Inferior parietal cortex (tissue), 1 donor: ENCODE measurements at regions not wholly inside any gene's neighbourhood (a gene's known extent, or its start where the extent isn't known, plus 50 kb on each side); places are given as distances from the start of the nearest gene placed in this dataset.

Source experiments
- DNase-seq: peaks from one replicate; pipeline ENCODE4 v3.0.0-alpha.2; 2016; ENCODE audit errors: extremely low spot score

DNA sequence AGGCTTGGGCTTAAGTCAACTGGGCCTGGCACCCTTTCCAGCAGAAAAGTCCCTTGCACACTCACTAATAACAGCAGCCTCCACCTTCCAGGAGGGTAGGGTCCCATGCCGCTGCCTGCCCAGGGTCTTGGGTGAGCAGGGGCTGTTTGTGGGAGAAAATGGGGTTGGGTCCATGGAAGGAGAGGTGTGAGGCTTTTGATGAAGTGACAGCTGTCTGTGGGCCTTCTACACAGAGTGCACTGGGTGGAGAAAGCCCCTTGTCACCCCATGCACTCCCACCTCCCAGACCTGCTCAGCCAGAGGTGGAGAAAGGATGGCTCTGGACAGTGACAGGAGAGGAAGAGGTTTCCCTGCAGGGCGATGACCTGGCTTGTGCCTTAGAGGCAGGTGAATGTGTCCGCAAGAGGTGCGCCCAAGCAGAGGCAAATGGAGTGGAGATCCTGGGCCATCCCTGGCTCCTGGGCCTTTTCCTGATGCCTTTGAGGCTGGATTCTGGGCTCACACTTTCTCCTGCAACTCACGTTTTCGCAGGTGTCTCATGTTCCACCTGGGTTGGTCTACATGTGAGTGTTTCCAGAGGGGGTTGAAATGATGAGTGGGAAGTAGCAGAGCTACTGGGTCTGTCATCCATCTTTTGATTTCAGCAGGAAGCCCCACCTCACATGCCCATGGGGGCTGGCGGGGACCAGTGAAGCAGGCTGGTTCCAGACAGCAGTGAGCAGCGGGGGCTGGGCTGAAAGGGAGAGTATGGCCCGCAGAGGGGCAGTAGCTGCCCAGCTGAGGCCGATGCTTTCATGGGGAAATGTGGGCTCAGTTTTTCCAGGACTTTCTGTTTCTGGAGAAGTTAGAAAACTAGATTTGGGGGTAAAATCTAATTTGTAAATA, 85.2 kb upstream of the PRR23E start:
- DNase-seq = no peak

- DNase-seq = no peak
These were observed 84.1 kb upstream of the PRR23E start for GRCh38 chr3:127108796-127109195.

- DNase-seq = no peak
These were observed 81.8 kb upstream of the PRR23E start for GRCh38 chr3:127110982-127111693.

GRCh38 chr3:127112796-127113570, 79.9 kb upstream of the PRR23E start:
- no peak for DNase-seq

DNA sequence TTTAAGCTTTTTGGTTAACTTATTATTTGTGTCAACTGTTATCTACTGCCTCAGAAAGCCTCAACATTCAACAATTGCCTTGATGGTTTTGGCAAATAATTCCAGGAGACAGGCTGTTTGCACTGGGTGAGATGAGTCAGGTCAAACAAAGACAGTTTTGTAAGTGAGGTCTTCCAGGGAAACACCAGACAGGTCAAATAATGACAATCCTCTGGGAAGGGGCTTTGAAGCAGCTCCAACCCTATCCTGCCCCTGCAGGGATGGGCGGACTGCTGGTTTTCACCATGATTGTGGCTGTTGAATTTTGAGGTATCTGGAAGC, 79.4 kb upstream of the PRR23E start:
- no peak for DNase-seq

- no peak for DNase-seq
These were observed 78.4 kb upstream of the PRR23E start for GRCh38 chr3:127114337-127115070.

DNA sequence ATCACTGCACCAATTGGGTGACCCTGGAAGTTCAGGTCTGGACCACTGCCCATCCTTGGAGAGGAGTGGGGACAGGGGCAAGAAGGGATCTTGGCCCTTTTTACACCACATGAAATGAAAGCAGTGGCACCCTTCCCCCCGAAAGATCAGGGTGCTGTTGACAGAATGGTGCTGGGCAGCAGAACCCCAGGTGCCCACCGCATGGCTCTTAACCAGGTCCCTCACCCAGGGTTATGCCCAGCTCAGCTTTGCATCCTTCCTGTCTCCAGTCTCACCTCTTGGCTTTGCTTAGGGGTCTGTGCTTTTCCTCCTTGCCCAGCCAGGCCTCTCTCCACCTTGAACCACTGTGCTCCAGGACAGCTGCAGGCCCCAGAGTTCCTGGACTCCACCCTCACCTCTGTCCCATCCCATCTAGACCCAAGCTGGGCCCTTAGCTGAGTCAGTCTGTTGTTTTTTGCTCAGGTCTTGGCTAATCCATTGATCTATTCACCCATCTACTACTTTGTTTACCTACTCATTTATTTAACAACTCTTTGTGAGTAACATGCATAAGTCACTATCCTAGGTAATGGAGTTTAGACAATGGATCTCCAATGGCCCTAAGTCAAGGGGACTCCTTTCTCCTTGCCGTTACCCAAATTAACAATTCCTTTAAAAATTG, 77.1 kb upstream of the PRR23E start:
- DNase-seq = no peak

- DNase-seq = no peak
These were observed 74.6 kb upstream of the PRR23E start for GRCh38 chr3:127118366-127118765.

DNA sequence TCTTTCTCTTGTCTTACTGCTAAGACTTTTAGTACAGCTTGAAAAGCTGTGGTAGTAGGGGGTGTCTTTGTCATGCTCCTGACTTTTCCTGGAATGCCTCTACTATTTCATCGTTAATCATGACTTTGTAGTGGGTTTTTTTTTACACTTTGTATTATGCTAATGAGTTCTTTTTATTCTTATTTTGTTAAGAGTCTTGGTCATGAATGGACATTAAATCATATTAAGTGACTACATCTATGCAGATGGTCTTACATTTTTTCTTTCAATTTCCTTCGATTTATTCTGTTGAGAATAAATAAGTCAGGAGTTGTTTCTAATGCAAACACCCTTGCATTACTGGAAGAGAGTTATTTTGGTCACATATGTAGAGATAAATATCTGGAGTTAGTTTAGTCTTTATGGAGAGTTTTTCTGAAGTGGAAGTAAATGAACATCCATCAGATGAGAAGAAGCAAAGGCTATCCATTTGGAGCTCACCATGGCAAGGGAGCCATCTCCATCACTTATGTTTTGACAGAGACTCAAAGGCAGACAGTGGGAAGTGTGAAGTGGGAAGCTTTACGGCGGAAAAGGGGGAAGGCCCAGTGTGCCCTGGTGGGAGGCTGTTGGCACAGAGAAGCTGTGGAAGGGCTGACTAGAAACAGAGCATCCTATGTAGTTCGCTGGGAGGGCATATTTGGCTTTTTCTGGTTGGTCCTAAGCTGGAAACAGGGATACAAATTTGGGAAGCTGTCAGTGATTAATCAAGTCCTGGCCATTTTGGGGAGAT, 73.1 kb upstream of the PRR23E start:
- DNase-seq = no peak

DNA sequence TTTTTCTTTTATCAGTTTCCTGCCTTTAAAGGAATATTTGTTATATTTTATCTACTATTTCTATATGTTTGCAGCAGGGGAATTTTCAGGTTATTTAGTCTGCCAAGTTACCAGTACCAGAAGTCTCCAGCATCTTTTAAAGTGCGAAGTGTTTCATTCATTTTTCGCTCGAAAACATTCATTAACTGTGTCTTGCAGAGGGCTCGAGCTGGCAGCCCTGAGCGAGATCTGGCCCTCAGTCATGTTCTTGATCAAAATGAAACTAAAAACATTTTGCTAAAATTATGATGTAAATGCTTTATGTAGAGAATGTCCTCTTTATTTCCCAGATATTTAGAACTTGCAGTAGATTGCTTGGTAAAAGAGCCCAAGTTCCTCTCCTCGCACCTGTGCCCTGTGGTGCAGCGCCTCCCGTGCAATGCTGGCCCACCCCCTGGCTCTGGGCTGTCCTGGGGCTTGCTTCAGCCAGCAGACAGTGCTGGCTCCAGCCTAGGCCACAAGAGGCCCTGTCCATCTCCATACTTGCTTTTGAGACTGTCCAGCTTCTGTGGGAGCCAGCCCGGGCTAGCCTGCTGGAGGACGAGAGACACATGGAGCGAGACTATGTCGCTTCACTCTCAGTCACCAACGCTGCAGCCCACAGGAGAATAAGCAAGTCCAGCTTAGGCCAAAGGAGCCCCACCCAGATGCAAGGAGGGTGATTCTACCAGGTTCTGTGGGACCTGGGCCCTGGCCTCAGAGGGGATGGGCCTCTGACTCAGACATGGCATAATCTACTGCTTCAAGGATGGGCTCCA, 71.9 kb upstream of the PRR23E start:
- DNase-seq = no peak

GRCh38 chr3:127121885-127122284, 71.0 kb upstream of the PRR23E start:
- no peak for DNase-seq

- DNase-seq = no peak
These were observed 69.4 kb upstream of the PRR23E start for GRCh38 chr3:127123533-127123932.

DNA sequence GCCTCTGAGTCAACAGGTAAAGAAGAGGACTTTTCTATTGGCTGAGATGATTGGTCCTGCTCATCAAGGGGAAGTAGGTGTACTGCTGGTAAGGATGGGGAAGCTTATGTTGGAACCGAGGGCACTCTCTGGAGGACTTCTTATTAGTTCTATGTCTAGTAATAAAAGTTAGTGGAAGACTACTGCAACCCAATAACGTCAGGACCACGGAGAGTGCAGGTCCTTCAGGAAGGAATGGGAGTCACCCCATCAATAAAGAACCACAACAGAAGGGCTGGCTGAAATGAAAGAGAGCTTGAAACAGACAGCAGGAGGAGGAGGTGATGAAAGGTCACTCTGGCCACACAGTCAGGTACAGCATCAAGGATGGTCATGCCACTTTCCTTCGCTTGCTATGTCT, 68.8 kb upstream of the PRR23E start:
- no peak for DNase-seq

GRCh38 chr3:127131424-127132170, 61.3 kb upstream of the PRR23E start:
- DNase-seq = no peak

- no peak for DNase-seq
These were observed 60.1 kb upstream of the PRR23E start for GRCh38 chr3:127132876-127133275.

- no peak for DNase-seq
These were observed 59.0 kb upstream of the PRR23E start for GRCh38 chr3:127133971-127134370.

DNA sequence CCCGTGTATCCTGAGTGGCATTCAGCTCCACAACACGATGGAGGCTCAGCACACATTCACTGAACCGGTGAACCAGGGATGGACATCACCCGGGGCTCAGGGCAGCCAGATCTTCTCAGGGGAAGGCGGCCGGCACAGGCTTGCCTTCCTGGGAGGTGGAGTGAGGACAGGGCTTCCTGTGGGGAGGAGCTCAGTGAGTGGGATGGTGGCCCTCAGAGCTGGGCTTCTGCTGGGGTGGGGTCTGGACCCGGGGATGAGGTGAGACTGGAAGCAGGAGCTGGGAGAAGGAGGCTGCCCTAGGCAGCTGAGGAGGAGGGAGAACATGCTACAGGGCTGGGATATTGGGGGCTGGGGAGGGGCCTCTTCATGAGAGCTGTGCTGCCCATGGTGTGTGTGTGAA, 58.5 kb upstream of the PRR23E start:
- no peak for DNase-seq

- no peak for DNase-seq
These were observed 58.1 kb upstream of the PRR23E start for GRCh38 chr3:127134887-127135240.
